ENCODE measurements at regions not wholly inside any gene's neighbourhood (a gene's known extent, or its start where the extent isn't known, plus 50 kb on each side); places are given as distances from the start of the nearest gene placed in this dataset.

DNA sequence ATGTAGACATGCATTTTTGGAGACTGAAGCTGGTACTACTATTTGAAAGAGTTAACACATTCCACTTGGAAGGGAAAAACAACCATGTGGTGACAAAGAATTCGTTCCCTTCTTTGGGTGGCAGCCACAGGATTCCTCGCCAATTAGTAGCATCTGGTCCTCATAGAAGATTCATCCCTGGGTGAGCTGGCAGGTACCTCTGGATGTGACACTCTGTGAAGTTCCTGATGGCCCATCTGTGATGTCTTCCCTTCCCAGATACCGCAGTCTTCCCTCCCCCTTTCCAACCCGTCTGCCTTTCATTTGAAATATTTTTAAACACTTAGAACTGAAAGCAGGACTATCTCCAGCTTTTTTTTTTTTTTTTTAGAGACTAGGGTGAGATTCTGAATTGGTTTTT is 569.5 kb downstream of the TYW1 start:
- DNase-seq, result no peak

GRCh38 chr7:67571026-67571545 is 574.5 kb downstream of the TYW1 start:
- DNase-seq, result no peak

- DNase-seq, result no peak
Observed at GRCh38 chr7:67573639-67574038, 577.0 kb downstream of the TYW1 start.

- DNase-seq, result no peak
Observed at GRCh38 chr7:67588631-67589030, 592.0 kb downstream of the TYW1 start.

- no peak for DNase-seq
Observed at GRCh38 chr7:67589183-67589582, 592.5 kb downstream of the TYW1 start.

DNA sequence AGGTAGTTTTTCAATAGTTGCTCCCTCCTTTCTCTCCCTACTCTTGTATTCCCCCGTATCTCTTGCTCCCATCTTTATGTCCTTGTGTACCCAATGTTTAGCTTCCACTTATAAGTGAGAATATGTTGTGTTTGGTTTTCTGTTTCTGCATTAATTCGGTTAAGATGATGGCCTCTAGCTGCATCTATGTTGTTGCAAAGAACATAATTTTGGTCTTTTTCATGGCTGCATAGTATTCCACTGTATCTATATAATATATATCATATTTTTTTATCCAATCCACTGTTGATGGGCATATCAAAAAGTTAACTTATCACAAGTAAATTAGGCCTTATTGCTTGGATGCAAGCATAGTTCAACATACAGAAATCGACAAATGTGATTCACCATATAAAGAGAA is 594.0 kb downstream of the TYW1 start:
- no peak for DNase-seq

GRCh38 chr7:67593794-67594193 is 597.2 kb downstream of the TYW1 start:
- DNase-seq, result no peak

DNA sequence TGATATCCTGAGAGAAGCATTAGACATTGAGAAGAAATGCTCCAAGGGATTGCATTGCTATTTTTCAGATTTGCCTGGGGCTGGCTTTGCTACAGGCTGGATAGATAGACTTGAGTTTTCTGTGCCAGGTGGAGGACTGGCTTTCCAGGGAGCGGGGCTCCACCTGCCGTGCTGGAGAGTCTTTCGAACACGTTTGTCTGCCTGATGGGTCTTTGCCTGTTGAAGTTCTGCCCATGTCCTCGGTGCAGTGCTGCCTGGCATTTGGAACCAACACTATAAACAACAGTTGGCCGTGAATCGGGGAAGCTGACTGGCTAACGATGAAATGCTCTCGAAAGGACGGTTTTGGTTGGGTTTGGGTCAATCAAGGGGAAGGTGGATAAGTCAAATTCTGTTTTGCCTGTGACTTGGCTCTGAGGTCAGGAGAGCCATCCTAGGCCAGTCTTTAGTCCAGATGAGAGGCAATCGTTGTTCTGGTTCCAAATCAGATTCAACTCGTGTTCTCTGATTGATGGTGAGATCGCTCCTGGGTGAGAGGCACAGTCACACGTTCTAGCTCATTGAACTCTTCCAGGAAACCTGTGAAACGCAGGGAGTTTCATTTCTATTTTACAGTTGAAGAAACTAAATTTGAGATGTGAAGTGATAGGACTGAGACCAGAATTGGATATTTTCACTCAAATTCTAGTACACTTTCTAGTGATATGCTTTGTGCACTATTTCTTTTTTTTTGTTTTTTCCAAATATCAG is 599.0 kb downstream of the TYW1 start:
- DNase-seq, result no peak

- no peak for DNase-seq
Observed at GRCh38 chr7:67597161-67597560, 600.5 kb downstream of the TYW1 start.

DNA sequence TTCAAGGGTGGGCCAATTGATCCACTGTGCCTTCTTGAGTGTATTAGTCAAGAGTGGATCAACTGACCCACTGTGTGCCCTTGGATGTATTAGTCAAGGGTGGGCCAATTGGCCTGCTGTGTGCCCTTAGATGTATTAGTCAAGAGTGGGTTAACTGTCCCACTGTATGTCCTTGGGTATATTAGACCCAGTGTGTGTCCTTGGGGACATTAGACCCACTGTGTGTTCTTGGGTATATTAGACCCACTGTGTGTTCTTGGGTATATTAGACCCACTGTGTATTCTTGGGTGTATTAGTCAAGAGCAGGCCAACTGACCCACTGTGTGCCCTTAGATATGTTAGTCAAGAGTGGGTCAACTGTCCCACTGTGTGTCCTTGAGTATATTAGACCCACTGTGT is 601.8 kb downstream of the TYW1 start:
- no peak for DNase-seq

DNA sequence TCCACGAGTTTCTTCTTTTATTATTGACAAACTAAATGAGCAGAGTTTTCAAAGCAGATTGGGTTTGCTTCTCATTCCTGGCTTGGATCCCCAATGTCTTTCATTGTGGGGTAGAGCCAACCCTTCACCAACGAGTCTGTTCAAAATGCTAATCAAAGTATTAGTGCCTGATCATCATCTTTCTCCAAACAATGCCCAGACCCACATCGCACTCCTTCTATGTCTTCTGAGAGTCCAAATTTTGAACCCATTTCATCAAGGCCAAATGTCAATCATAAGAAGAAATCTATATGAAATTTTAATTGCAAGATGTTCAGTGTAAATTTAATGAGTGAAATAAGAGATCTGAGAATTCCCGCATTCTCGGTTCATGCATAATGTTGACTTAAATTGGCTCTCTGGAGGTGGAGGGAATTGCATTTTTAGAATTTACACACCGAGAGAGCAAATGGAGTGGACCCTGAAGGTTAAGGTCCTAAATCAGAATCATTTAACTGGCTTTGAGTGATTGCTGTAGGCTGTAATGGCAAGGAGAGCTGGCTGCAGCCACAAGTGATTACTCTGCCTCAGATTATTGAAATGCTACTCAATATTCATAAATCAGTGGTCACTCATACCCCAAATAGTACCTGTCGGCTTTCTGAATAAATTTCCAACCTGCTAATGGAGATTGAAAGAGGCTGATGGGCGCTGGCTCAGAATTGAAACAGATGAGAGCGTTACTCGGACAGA is 602.9 kb downstream of the TYW1 start:
- DNase-seq, result no peak

GRCh38 chr7:67602246-67602887 is 605.7 kb downstream of the TYW1 start:
- no peak for DNase-seq

DNA sequence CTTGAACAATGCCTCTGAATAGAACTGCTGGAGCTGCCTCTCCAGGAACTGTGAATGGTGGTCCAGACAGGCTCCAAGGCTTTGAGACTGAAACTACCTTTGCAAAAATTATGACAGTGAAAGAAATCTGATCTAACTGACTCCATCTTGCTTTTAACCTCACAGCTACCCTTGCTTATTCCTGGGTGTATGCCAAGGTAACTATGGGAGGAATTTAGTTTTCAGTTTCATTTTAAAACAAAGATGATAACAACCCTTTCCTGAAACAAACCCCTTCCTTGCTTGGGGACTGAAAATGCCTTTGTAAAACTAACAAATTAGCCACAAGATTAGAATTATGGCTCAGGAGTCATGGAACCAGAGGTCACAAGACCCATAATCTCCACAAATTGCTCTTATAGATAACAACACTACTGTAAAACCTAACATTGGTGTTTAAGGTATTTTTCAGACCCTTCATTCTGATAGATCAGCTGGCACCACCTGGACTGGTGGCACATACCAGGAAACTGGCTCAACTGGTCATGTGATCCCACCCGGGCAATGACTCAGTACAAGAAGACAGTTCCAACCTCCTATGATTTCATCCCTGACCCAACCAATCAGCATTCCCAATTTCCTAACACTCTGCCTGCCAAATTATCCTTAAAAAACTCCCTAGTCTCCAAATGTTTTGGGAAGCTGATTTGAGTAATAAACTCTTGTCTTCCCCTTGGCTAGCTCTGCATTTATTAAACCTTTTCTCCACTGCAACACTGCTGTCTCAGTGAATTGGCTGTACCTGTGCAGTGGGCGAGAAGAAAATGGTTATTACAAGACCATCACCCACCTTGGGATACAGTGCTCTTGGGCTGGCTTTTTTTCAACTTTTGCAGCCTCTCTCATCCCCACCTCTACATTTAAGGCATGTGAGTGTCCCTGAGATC is 608.1 kb downstream of the TYW1 start:
- no peak for DNase-seq

DNA sequence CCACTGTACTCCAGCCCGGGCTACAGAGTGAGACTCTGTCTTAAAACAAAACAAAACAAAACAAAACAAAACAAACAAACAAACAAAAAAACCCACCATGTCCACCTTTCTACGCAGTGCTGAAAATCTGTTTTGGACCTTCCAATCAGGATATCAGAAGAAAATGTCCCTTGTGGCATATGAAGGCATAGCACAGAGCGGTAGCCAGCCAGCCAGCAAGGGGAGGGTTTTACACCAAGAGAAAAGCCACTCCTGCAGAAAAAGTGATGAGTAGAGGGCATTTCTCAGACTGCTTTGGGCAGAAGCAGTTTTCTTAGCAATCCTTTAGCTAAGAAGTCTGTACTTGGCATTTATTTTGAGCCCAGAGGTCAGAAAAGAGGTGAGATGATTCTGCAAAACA is 612.2 kb downstream of the TYW1 start:
- no peak for DNase-seq

- no peak for DNase-seq
Observed at GRCh38 chr7:67610897-67611296, 614.3 kb downstream of the TYW1 start.

- no peak for DNase-seq
Observed at GRCh38 chr7:67614843-67615242, 618.2 kb downstream of the TYW1 start.

DNA sequence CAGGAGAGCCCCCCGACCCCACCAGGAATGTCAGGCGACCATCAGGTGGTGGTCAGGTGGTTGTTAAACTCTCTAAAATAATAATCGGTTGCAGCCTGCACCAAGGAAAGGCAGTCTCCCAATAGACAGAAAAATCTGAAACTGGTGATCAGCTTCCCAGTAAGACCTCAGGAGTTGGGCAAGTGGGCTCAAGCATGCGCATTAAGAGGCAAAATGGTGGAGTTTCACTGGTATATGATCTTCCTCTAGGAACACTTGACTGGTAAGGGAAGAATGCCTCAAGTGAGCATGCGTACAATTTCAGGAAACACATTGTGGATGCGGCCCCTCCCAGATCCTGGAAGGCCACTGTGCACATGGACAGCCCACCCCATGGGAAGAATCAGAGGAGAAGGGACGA is 619.9 kb downstream of the TYW1 start:
- DNase-seq, result no peak

- DNase-seq, result no peak
Observed at GRCh38 chr7:67618556-67619162, 622.0 kb downstream of the TYW1 start.

DNA sequence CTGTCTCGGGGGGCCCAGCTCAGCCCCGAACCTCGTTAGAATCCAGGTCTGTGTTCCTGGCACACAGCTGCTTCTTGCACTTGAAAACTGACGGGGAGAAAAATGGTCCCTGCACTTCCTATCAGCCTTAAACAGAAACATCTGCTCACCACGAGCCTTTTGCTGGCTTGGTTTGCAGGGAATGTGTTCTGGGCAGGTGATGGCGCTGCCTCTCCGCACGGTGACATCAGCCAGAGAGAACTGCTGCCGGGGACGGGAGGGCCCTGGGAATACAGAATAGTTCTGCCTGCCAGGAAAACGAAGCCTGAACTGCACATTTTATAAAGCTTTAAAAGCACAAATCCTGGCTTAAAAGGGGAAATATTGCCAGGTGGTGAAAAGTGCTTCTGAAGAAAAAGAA is 622.5 kb downstream of the TYW1 start:
- no peak for DNase-seq

GRCh38 chr7:67620216-67620933 is 623.7 kb downstream of the TYW1 start:
- no peak for DNase-seq

DNA sequence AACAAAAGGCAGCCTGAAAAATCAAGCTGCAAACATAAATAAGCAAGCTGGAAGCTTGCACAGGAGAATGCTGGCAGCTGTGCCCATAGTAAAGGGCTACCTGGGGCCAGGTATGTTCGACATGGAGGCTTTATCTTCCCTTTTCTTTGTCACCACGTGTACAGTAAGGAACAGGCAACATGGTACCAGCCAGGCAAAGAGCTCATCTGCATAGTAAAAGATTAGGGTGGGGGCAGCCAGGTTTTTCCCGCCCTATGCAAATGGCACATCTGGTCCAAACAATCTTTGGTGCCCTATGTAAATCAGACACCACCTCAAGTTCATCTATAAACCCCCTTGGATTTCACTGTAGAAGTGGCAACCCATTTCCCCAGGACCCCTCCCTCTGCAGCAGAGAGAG is 625.1 kb downstream of the TYW1 start:
- DNase-seq, result no peak

All from NK-92 treated with Interleukin-12 subunit alpha and Interleukin-12 subunit beta, amount 100 ng/mL, for 24 hours (cell line).